Aorta (tissue), 5 donors: ENCODE measurements at regions not wholly inside any gene's neighbourhood (a gene's known extent, or its start where the extent isn't known, plus 50 kb on each side); places are given as distances from the start of the nearest gene placed in this dataset.

Source experiments
- ATAC-seq: fragments of 200-7000 bp; cut with Tn5 transposase; one replicate; pipeline ENCODE4 v1.9.1; 2022; ENCODE audit warnings: moderate library complexity; ENCODE audit not compliant: low FRiP score
- DNase-seq, 2 donors: peaks; one replicate each; pipeline ENCODE4 v3.0.0-alpha.2; 2020
- H3K27ac ChIP-seq, 2 donors: one replicate each; pipeline ENCODE4 v1.5.1; 2013; ENCODE audit warnings: low read length in 2 of 2, mild to moderate bottlenecking in 2 of 2, moderate library complexity in 2 of 2, control low read depth in 1 of 2, inconsistent platforms in 1 of 2, low read depth in 1 of 2
- H3K27me3 ChIP-seq, 2 donors: one replicate each; pipeline ENCODE4 v1.6.1; 2013; ENCODE audit warnings: control low read depth in 1 of 2, low read length in 1 of 2, mild to moderate bottlenecking in 1 of 2, moderate library complexity in 1 of 2; ENCODE audit not compliant: insufficient read depth in 2 of 2, control insufficient read depth in 1 of 2
- H3K36me3 ChIP-seq, 2 donors: one replicate each; pipeline ENCODE4 v1.6.1; 2013; ENCODE audit warnings: control low read depth in 1 of 2, low read length in 1 of 2, mild to moderate bottlenecking in 1 of 2; ENCODE audit not compliant: insufficient read depth in 2 of 2, control insufficient read depth in 1 of 2
- H3K4me1 ChIP-seq, 2 donors: one replicate each; pipeline ENCODE4 v1.6.1; 2013; ENCODE audit warnings: low read length in 2 of 2, control low read depth in 1 of 2, mild to moderate bottlenecking in 1 of 2, moderate library complexity in 1 of 2; ENCODE audit not compliant: insufficient read depth in 2 of 2, control insufficient read depth in 1 of 2
- H3K4me3 ChIP-seq, 2 donors: one replicate each; pipeline ENCODE4 v1.5.1; 2013; ENCODE audit warnings: low read length in 2 of 2, control low read depth in 1 of 2, mild to moderate bottlenecking in 1 of 2
- H3K9me3 ChIP-seq: one replicate; pipeline ENCODE4 v1.6.1; 2013; ENCODE audit warnings: mild to moderate bottlenecking, low read length; ENCODE audit not compliant: control insufficient read depth
- WGBS, 2 donors: extraction: QIAGEN DNeasy Blood & Tissue Kit; methylation state at CpG; one replicate each; pipeline ENCODE4 v1.1.7; 2013; 5-methylcytosine and 5-hydroxymethylcytosine counted together
- intact Hi-C, 2 donors: fragments of 100-400 bp; cut with DNase I; formaldehyde crosslinking; loops; one replicate each; pipeline versions ENCODE4 v1.14.2 to v1.15.0; 2022
- donor health status: healthy with polysubstance abuse.
- donor health status: Bipolar disorder and iron deficiency.
- donor health status: DM: no; HTN: no; CAD: no.
- donor health status: DM: no; HTN: no; CAD: no.
- donor health status: DM: yes; HTN: yes; CAD: no.

- peaks cover 0 to 5% of the 10 kb centered on the region in 2 donors for H3K4me1 ChIP-seq
- no peak for DNase-seq
- ATAC-seq = no peak
- no peaks in the 10 kb centered on the region for H3K9me3 ChIP-seq
- H3K4me3 ChIP-seq = no peak overlapping the region
- H3K27me3 ChIP-seq = no peaks in the 10 kb centered on the region
- H3K36me3 ChIP-seq = no peaks in the 10 kb centered on the region
- intact Hi-C loops = no loop called here
- H3K27ac ChIP-seq = no peak overlapping the region
- 82 to 83% methylated on average over 9 of the region's 9 CpGs for WGBS, 2 donors
Measured at GRCh38 chr2:220041447-220041846, 414.0 kb downstream of the SLC4A3 start.

GRCh38 chr2:220043155-220043989, 415.9 kb downstream of the SLC4A3 start:
- H3K4me3 ChIP-seq = no peak overlapping the region
- 65 to 68% methylated on average over 2 of the region's 2 CpGs for WGBS, 2 donors
- DNase-seq = no peak
- no peaks in the 10 kb centered on the region for H3K9me3 ChIP-seq
- no peak for ATAC-seq
- H3K27me3 ChIP-seq = no peaks in the 10 kb centered on the region
- no peak overlapping the region for H3K27ac ChIP-seq
- peaks cover 0 to 5% of the 10 kb centered on the region in 2 donors for H3K4me1 ChIP-seq
- intact Hi-C loops = no loop called here
- no peaks in the 10 kb centered on the region for H3K36me3 ChIP-seq

- Histone ChIP-seq H3K4me3 (no peak overlapping the region), H3K27me3 (no peaks in the 10 kb centered on the region), H3K27ac (no peak overlapping the region), H3K36me3 (no peaks in the 10 kb centered on the region), H3K4me1 (peaks cover 0 to 5% of the 10 kb centered on the region in 2 donors), H3K9me3 (no peaks in the 10 kb centered on the region)
- ATAC-seq (no peak), DNase-seq (no peak)
- intact Hi-C loops = no loop called here
- 59 to 76% methylated on average over 3 of the region's 3 CpGs for WGBS, 2 donors
Measured at GRCh38 chr2:220043990-220044335, 416.5 kb downstream of the SLC4A3 start.

- Histone ChIP-seq H3K4me3 (no peak overlapping the region), H3K27ac (no peak overlapping the region), H3K4me1 (peaks cover 0 to 5% of the 10 kb centered on the region in 2 donors), H3K9me3 (no peaks in the 10 kb centered on the region), H3K36me3 (no peaks in the 10 kb centered on the region), H3K27me3 (no peaks in the 10 kb centered on the region)
- DNase-seq (no peak), ATAC-seq (no peak)
- intact Hi-C loops = no loop called here
- WGBS, 2 donors = 29 to 57% methylated on average over 1 of the region's 1 CpG
Measured at GRCh38 chr2:220044383-220044782, 417.0 kb downstream of the SLC4A3 start.

DNA sequence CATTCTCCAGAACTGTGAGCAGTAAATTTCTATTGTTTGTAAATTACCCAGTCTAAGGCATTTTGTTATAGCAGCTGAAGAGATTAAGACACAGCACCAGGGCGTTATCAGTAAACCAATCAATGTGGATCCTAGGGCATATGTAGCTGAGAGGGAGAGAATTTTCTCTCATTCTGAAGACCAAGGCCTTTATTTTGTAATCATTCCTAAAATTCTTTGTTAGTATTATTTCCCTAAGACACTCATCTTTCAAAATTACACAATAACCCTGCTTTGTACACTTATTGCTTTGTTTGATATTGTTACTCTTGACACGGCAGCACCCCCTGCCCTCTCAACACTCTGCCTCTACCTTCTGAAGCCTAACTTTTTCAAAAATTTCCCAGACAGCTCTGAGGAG, 419.1 kb downstream of the SLC4A3 start:
- intact Hi-C loops = no loop called here
- Histone ChIP-seq H3K27me3 (no peaks in the 10 kb centered on the region), H3K27ac (no peak overlapping the region), H3K9me3 (no peaks in the 10 kb centered on the region), H3K36me3 (no peaks in the 10 kb centered on the region), H3K4me3 (no peak overlapping the region), H3K4me1 (peaks cover 0 to 5% of the 10 kb centered on the region in 2 donors)
- DNase-seq = no peak
- no peak for ATAC-seq
- WGBS, 2 donors = 93 to 95% methylated on average over 2 of the region's 2 CpGs

GRCh38 chr2:220051716-220052115, 424.3 kb downstream of the SLC4A3 start:
- Histone ChIP-seq H3K4me3 (no peak overlapping the region), H3K27me3 (no peaks in the 10 kb centered on the region), H3K9me3 (no peaks in the 10 kb centered on the region), H3K4me1 (no peaks in the 10 kb centered on the region), H3K27ac (no peak overlapping the region), H3K36me3 (no peaks in the 10 kb centered on the region)
- intact Hi-C loops = no loop called here
- DNase-seq (no peak), ATAC-seq (no peak)
- 83 to 88% methylated on average over 3 of the region's 3 CpGs for WGBS, 2 donors

GRCh38 chr2:220053919-220054318, 426.5 kb downstream of the SLC4A3 start:
- H3K27ac ChIP-seq = no peak overlapping the region
- DNase-seq = no peak
- no peaks in the 10 kb centered on the region for H3K36me3 ChIP-seq
- no peak for ATAC-seq
- intact Hi-C loops = no loop called here
- H3K4me1 ChIP-seq = peaks cover 0 to 2% of the 10 kb centered on the region in 2 donors
- no peaks in the 10 kb centered on the region for H3K27me3 ChIP-seq
- no peaks in the 10 kb centered on the region for H3K9me3 ChIP-seq
- H3K4me3 ChIP-seq = no peak overlapping the region

GRCh38 chr2:220057391-220057790, 430.0 kb downstream of the SLC4A3 start:
- intact Hi-C loops = no loop called here

GRCh38 chr2:220057916-220058315, 430.5 kb downstream of the SLC4A3 start:
- DNase-seq (no peak), ATAC-seq (no peak)
- no peaks in the 10 kb centered on the region for H3K9me3 ChIP-seq
- no peaks in the 10 kb centered on the region for H3K36me3 ChIP-seq
- H3K27me3 ChIP-seq = no peaks in the 10 kb centered on the region
- no peak overlapping the region for H3K4me3 ChIP-seq
- H3K4me1 ChIP-seq = peaks cover 2 to 4% of the 10 kb centered on the region in 2 donors
- 71 to 74% methylated on average over 9 of the region's 9 CpGs for WGBS, 2 donors
- intact Hi-C loops = no loop called here
- H3K27ac ChIP-seq = no peak overlapping the region

More at GRCh38 chr2:220057391-220057790, 430.0 kb downstream of the SLC4A3 start:
- 95 to 96% methylated on average over 3 of the region's 3 CpGs for WGBS, 2 donors
- Histone ChIP-seq H3K36me3 (no peaks in the 10 kb centered on the region), H3K27ac (no peak overlapping the region), H3K4me1 (peaks cover 2 to 4% of the 10 kb centered on the region in 2 donors), H3K4me3 (no peak overlapping the region), H3K9me3 (no peaks in the 10 kb centered on the region), H3K27me3 (no peaks in the 10 kb centered on the region)
- DNase-seq = no peak
- no peak for ATAC-seq
